Right forelimb (tissue), 1 donor: ENCODE measurements at regions not wholly inside any gene's neighbourhood (a gene's known extent, or its start where the extent isn't known, plus 50 kb on each side); places are given as distances from the start of the nearest gene placed in this dataset.
A peak's percentile ranks its signal among the peaks of the same experiment; 100 is the strongest.

Experiments used
- DNase-seq: peaks from one replicate; pipeline ENCODE4 v3.0.0-alpha.2; 2018

GRCh38 chr3:72118628-72119027 lies 333.7 kb upstream of the PROK2 start:
- DNase-seq = no peak

- no peak for DNase-seq
These were observed 331.3 kb upstream of the PROK2 start for GRCh38 chr3:72116226-72116625.

- DNase-seq = no peak
These were observed 330.4 kb upstream of the PROK2 start for GRCh38 chr3:72115307-72115706.

GRCh38 chr3:72114773-72115172 lies 329.8 kb upstream of the PROK2 start:
- no peak for DNase-seq

- no peak for DNase-seq
These were observed 329.0 kb upstream of the PROK2 start for GRCh38 chr3:72113964-72114363.

GRCh38 chr3:72113564-72113963 lies 328.6 kb upstream of the PROK2 start:
- no peak for DNase-seq

GRCh38 chr3:72112435-72112834 lies 327.5 kb upstream of the PROK2 start:
- DNase-seq = no peak

GRCh38 chr3:72111265-72112205 lies 326.6 kb upstream of the PROK2 start:
- no peak for DNase-seq

- DNase-seq = no peak
These were observed 324.6 kb upstream of the PROK2 start for GRCh38 chr3:72109327-72110259.

GRCh38 chr3:72105306-72105705 lies 320.4 kb upstream of the PROK2 start:
- DNase-seq = no peak

GRCh38 chr3:72102112-72102616 lies 317.2 kb upstream of the PROK2 start:
- DNase-seq = no peak

- DNase-seq = no peak
These were observed 316.5 kb upstream of the PROK2 start for GRCh38 chr3:72101494-72101893.

- DNase-seq = peak; percentile 91
These were observed 315.7 kb upstream of the PROK2 start for GRCh38 chr3:72100601-72101187.

GRCh38 chr3:72100080-72100511 lies 315.1 kb upstream of the PROK2 start:
- no peak for DNase-seq

- DNase-seq = no peak
These were observed 314.6 kb upstream of the PROK2 start for GRCh38 chr3:72099326-72100079.

GRCh38 chr3:72097053-72097452 lies 312.1 kb upstream of the PROK2 start:
- DNase-seq = no peak

- DNase-seq = no peak
These were observed 310.6 kb upstream of the PROK2 start for GRCh38 chr3:72095521-72095920.

GRCh38 chr3:72093992-72094334 lies 309.0 kb upstream of the PROK2 start:
- no peak for DNase-seq

GRCh38 chr3:72093270-72093991 lies 308.5 kb upstream of the PROK2 start:
- no peak for DNase-seq

GRCh38 chr3:72092778-72093177 lies 307.8 kb upstream of the PROK2 start:
- no peak for DNase-seq

GRCh38 chr3:72088486-72089025 lies 303.6 kb upstream of the PROK2 start:
- DNase-seq = no peak
